DND-41 (cell line): ENCODE measurements at regions not wholly inside any gene's neighbourhood (a gene's known extent, or its start where the extent isn't known, plus 50 kb on each side); places are given as distances from the start of the nearest gene placed in this dataset.

Experiments used
- CTCF ChIP-seq: IDR thresholded peaks from 2 replicates; pipeline ENCODE4 v1.5.1; 2012; ENCODE audit warnings: borderline replicate concordance, low read length, moderate library complexity, mild to moderate bottlenecking; ENCODE audit not compliant: poor library complexity, severe bottlenecking; ENCODE audit errors: extremely low read depth
- EZH2 ChIP-seq: IDR thresholded peaks from 3 replicates; pipeline ENCODE4 v1.6.1; 2012; ENCODE audit warnings: borderline replicate concordance, low read depth, mild to moderate bottlenecking, moderate library complexity, low read length, inconsistent platforms; ENCODE audit not compliant: severe bottlenecking

GRCh38 chr6:8157839-8158238 is 55.5 kb upstream of the EEF1E1 start:
- TF ChIP-seq EZH2, result no peak
- no peak for TF ChIP-seq CTCF
